GM18505 (cell line): ENCODE measurements at regions not wholly inside any gene's neighbourhood (a gene's known extent, or its start where the extent isn't known, plus 50 kb on each side); places are given as distances from the start of the nearest gene placed in this dataset.
"Not testable (repeated sequence)": the region's sequence is repeated elsewhere in the genome, so short reads cannot be mapped to it uniquely, and the experiment has no call there.

ENCODE experiments used
- ATAC-seq: cut with Tn5 transposase; IDR thresholded peaks from one replicate; pipeline ENCODE4 v1.9.1; 2021; ENCODE audit not compliant: unreplicated experiment
- POLR2A ChIP-seq: IDR thresholded peaks from 4 replicates; pipeline ENCODE4 v1.6.1; 2011; ENCODE audit warnings: borderline replicate concordance; ENCODE audit not compliant: insufficient read depth, insufficient read length; ENCODE audit errors: extremely low read depth

GRCh38 chr5:71771191-71771590 lies 52.1 kb downstream of the CARTPT start:
- TF ChIP-seq POLR2A, result no peak
- ATAC-seq, result no peak

DNA sequence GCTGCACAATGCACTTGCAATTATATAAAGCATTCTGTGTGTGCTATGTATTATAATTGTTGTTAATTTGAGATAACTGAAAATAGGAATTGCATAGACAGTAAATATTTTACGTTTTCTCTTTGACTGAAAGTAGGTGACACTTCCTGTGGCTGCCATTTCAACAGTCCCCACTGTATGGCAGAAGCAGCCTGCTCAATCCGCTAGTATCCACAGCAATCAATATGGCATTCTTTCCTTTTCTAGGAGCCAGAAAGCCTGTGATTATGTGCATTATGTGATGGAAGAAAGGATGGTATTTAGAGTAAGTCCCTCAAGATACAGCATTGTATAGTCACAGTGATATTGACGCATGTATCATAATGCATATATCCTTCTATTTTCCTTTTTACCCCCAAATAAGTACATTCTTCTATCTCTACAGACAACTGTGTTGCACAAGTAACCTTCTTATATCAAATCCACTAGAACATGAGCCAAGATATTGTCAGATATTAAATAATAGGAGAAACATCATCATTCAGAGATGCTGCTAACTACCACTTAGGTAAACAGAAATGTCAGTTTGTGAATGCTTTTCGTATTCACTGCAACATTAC lies 59.7 kb downstream of the CARTPT start:
- no peak for ATAC-seq
- TF ChIP-seq POLR2A, result no peak

GRCh38 chr5:71780597-71780996 lies 61.5 kb downstream of the CARTPT start:
- ATAC-seq, result no peak
- no peak for TF ChIP-seq POLR2A

- no peak for TF ChIP-seq POLR2A
- peak; percentile 17 for ATAC-seq
Measured at GRCh38 chr5:71782393-71782770, 63.3 kb downstream of the CARTPT start.

DNA sequence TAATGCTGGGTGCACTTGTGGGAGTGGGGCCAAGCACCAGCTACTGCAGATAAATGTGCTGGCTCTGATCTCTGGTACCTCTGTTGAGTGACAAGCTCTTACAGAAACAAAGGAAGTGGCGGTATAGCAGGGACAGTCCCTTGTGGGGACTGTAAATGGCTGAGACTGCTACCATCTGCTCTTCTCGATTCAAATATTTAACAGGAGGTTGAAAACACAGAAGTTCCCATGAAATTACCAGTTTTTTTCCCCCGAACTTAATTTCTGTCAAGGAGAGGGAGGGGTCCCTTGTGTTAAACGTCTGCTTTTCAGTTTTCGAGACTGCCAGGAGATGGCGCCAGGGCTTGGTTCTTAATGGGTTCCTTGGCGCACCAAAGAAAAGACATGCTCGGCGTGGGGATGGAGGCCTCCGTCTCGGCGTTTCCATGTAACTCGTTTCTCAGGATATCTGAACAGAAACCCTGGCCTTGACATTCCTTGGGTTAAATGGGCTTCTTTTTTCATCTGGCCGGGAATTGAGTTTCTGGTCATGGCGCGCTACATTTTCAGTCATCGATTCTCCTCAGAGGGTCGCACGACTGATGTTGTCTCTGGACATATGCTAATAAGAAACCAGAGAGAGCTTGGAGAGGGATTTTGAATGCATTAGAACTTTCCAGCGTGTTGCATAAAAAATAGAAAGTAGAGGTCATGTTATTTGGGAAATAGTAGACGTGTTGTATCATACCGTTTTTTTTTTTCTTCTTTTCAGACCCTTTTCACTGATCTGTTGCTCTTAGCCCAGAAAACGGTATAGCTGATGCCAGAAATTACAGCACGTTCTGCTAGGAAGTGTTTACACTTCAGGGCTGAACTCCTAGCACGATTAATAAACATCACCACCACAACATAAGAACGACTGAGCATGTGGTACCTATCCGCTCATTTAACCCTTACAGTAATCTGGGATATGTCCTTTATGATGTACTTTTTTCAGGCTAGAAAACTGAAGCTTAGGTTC lies 64.0 kb downstream of the CARTPT start:
- no peak for TF ChIP-seq POLR2A
- peak; percentile 90 for ATAC-seq

DNA sequence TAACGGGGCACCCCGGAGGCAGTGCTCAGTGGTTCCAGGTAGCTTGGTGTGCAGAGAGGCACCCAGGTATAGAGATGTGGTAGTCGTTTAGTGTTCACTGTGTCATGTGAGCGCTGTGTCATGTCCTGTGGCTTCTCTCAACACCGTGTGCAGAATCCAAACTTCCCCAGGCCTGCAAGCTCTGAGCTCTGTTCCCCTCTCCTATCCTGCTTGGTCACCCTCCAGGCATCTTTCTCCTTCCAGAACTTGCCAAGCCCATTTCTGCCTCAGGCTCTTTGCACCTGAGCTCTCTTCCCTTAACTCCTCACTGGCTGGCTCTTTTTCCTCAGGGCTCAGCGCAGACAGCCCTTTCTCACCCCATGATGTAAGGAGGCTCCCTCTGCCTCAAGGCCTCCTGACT lies 64.8 kb downstream of the CARTPT start:
- no peak for ATAC-seq
- no peak for TF ChIP-seq POLR2A

GRCh38 chr5:71786337-71787055 lies 67.4 kb downstream of the CARTPT start:
- no peak for TF ChIP-seq POLR2A
- no peak for ATAC-seq

DNA sequence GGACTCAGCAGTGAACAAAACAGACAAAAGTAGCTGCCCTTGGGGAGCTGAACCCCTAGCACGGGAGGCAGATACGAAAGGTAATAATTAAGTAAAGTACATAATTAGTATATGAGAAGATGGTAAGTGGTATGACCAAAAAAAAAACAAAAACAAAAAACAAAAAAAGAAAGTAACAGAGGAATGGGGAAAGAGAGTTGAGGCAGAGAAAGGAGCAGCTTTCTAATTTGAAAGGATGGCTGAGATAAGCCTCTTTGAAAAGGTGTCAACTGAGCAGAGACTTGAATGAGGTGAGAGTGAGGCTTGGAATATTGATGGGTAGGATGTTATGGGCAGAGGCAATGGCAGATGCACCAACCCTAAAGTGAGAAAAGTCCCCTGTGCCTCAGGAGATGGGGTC lies 69.7 kb downstream of the CARTPT start:
- no peak for ATAC-seq
- no peak for TF ChIP-seq POLR2A

- TF ChIP-seq POLR2A, result no peak
- no peak for ATAC-seq
Measured at GRCh38 chr5:71789746-71790145, 70.7 kb downstream of the CARTPT start.

DNA sequence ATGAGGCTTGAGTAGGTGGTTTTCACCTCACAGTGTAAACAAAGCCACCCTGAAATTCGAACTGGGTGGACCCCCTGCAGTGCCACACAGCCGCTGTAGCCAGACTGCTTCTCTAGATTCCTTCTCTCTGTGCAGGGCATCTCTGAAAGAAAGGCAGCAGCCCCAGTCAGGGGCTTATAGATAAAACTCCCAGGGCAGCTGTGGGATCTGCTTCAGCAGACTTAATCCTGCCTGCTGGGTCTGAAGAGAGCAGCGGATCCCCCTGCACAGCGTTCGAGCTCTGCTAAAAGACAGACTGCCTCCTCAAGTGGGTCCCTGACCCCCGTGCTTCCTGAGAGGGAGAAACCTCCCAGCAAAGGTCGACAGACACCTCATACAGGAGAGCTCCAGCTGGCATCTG lies 71.4 kb downstream of the CARTPT start:
- no peak for ATAC-seq
- TF ChIP-seq POLR2A, result no peak

DNA sequence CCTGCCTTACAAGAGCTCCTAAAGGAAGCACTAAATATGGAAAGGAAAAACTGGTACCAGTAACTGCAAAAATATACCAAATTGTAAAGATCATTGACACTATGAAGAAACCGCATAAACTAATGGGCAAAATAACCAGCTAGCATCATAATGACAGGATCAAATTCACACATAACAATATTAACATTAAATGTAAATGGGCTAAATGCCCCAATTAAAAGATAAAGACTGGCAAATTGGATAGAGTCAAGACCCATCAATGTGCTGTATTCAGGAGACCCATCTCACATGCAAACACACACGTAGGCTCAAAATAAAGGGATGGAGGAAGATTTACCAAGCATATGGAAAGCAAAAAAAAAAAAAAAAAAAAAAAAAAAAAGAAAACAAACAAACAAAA lies 73.0 kb downstream of the CARTPT start:
- not testable (repeated sequence) for ATAC-seq

- no peak for ATAC-seq
- TF ChIP-seq POLR2A, result no peak
Measured at GRCh38 chr5:71794061-71794695, 75.1 kb downstream of the CARTPT start.

DNA sequence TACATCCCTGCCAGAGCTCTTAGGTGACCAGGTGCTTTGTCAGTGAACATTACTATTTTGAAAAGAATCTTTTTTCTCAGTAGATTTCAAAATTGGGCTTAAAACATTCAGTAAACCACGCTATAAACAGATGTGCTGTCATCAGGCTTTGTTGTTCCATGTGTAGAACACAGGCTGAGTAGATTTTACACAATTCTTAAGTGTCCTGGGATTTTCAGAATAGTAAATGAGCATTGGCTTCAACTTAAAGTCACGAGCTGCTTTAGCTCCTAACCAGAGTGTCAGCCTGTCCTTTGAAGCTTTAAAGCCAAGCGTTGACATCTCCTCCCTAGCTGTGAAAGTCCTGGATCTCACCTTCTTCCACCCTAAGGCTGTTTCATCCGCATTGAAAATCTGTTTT lies 83.6 kb downstream of the CARTPT start:
- no peak for ATAC-seq
- TF ChIP-seq POLR2A, result no peak
